Neural progenitor cell (in vitro differentiated cells): ENCODE measurements at regions not wholly inside any gene's neighbourhood (a gene's known extent, or its start where the extent isn't known, plus 50 kb on each side); places are given as distances from the start of the nearest gene placed in this dataset.

Experiments used
- DNase-seq: peaks from one replicate; pipeline ENCODE4 v3.0.0-alpha.2; 2016; ENCODE audit warnings: low spot score
- H2AFZ ChIP-seq: fragments of 200-600 bp; sonication (generic); replicated peaks from 2 replicates; pipeline ENCODE4 v1.6.1; 2016; ENCODE audit warnings: antibody characterized with exemption
- H3F3A ChIP-seq: fragments of 200-600 bp; sonication (generic); 2 replicates; pipeline ENCODE4 v1.6.1; 2016; ENCODE audit warnings: antibody characterized with exemption, low read depth
- H3K27ac ChIP-seq: fragments of 200-600 bp; sonication (generic); 2 replicates; pipeline ENCODE4 v1.5.1; 2016; ENCODE audit warnings: mild to moderate bottlenecking
- H3K27me3 ChIP-seq: fragments of 200-600 bp; sonication (generic); 2 replicates; pipeline ENCODE4 v1.6.1; 2016; ENCODE audit warnings: mild to moderate bottlenecking, moderate library complexity
- H3K36me3 ChIP-seq: fragments of 200-600 bp; sonication (generic); 2 replicates; pipeline ENCODE4 v1.5.1; 2016
- H3K4me1 ChIP-seq: fragments of 200-600 bp; sonication (generic); 2 replicates; pipeline ENCODE4 v1.6.1; 2016; ENCODE audit warnings: mixed run types
- H3K4me2 ChIP-seq: fragments of 200-600 bp; sonication (generic); 2 replicates; pipeline ENCODE4 v1.6.1; 2016
- H3K4me3 ChIP-seq: fragments of 200-600 bp; sonication (generic); 2 replicates; pipeline ENCODE4 v1.5.1; 2016
- H3K79me2 ChIP-seq: fragments of 200-600 bp; sonication (generic); 2 replicates; pipeline ENCODE4 v1.6.1; 2016; ENCODE audit warnings: low read depth
- H3K9ac ChIP-seq: fragments of 200-600 bp; sonication (generic); 2 replicates; pipeline ENCODE4 v1.6.1; 2016
- H3K9me3 ChIP-seq: fragments of 200-600 bp; sonication (generic); 2 replicates; pipeline ENCODE4 v1.5.1; 2016; ENCODE audit warnings: low read depth
- H4K20me1 ChIP-seq: fragments of 200-600 bp; sonication (generic); 2 replicates; pipeline ENCODE4 v1.6.1; 2016; ENCODE audit warnings: low read depth
- H3K27ac Mint-ChIP-seq: 3 replicates; pipeline ENCODE4 v1.8.0; 2021; ENCODE audit warnings: mixed read lengths
- H3K27me3 Mint-ChIP-seq: 2 replicates; pipeline ENCODE4 v1.8.0; 2022; ENCODE audit warnings: low read depth, mild to moderate bottlenecking, inconsistent platforms, moderate library complexity, mixed read lengths; ENCODE audit not compliant: insufficient read depth
- H3K36me3 Mint-ChIP-seq: 3 replicates; pipeline ENCODE4 v1.8.0; 2021; ENCODE audit warnings: mixed read lengths
- H3K4me1 Mint-ChIP-seq: 3 replicates; pipeline ENCODE4 v1.8.0; 2021; ENCODE audit warnings: mixed read lengths
- H3K4me3 Mint-ChIP-seq: 3 replicates; pipeline ENCODE4 v1.8.0; 2021; ENCODE audit warnings: mild to moderate bottlenecking, moderate library complexity, mixed read lengths
- H3K9me3 Mint-ChIP-seq: 3 replicates; pipeline ENCODE4 v1.8.0; 2020; ENCODE audit warnings: mixed read lengths
- EZH2 ChIP-seq: fragments of 200-600 bp; sonication (generic); IDR thresholded peaks from 2 replicates; pipeline ENCODE4 v1.6.1; 2017; ENCODE audit warnings: antibody characterized with exemption, mild to moderate bottlenecking, moderate library complexity
- EZH2phosphoT487 ChIP-seq: fragments of 200-600 bp; sonication (generic); IDR thresholded peaks from 2 replicates; pipeline ENCODE4 v1.6.1; 2017; ENCODE audit warnings: antibody characterized with exemption
- TF ChIP-seq, protein P1 (sequence below): fragments of 200-600 bp; sonication (generic); IDR thresholded peaks from 2 replicates; pipeline ENCODE4 v1.5.1; 2017; ENCODE audit warnings: antibody characterized with exemption, mild to moderate bottlenecking

DNA sequence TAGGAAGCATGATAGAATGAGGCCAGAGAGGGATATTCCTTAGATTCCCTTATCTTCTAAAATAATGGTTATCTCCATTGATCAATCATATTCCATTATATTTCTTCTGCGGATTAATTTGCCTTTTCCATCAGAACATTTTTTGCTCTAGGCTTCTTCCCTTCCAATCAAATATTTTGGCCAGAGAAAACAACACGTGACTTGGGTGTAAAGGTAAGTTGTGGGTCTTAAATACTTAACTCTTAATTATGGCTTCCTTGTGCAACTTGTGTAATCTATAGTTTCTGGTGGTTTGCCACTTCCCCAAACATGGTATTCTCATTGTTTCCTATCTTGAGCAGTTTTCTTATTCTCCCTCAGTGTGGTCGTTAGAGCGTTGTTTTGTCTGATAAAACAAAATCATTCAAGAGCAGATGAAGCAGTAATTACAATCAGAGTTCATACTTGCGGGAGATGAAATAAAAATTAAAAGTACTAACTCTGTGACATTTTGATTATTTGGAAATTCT is 889.3 kb downstream of the MAT2B start:
- Histone ChIP-seq H2AFZ (no peak overlapping the region), H3K4me3 (no peak overlapping the region), H3F3A (no peaks in the 10 kb centered on the region), H3K79me2 (no peaks in the 10 kb centered on the region), H3K27me3 (no peaks in the 10 kb centered on the region), H3K4me2 (no peak overlapping the region), H4K20me1 (no peaks in the 10 kb centered on the region), H3K9me3 (no peaks in the 10 kb centered on the region), H3K4me1 (peaks cover 9% of the 10 kb centered on the region), H3K9ac (no peak overlapping the region), H3K36me3 (no peaks in the 10 kb centered on the region), H3K27ac (no peak overlapping the region)
- Mint-ChIP-seq H3K4me1 (peaks cover 4% of the 10 kb centered on the region), H3K27ac (no peak overlapping the region), H3K9me3 (no peaks in the 10 kb centered on the region), H3K36me3 (no peaks in the 10 kb centered on the region), H3K27me3 (no peaks in the 10 kb centered on the region), H3K4me3 (no peak overlapping the region)
- TF ChIP-seq EZH2phosphoT487 (no peak), EZH2 (no peak)
- TF ChIP-seq, protein P1, sequence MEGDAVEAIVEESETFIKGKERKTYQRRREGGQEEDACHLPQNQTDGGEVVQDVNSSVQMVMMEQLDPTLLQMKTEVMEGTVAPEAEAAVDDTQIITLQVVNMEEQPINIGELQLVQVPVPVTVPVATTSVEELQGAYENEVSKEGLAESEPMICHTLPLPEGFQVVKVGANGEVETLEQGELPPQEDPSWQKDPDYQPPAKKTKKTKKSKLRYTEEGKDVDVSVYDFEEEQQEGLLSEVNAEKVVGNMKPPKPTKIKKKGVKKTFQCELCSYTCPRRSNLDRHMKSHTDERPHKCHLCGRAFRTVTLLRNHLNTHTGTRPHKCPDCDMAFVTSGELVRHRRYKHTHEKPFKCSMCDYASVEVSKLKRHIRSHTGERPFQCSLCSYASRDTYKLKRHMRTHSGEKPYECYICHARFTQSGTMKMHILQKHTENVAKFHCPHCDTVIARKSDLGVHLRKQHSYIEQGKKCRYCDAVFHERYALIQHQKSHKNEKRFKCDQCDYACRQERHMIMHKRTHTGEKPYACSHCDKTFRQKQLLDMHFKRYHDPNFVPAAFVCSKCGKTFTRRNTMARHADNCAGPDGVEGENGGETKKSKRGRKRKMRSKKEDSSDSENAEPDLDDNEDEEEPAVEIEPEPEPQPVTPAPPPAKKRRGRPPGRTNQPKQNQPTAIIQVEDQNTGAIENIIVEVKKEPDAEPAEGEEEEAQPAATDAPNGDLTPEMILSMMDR = no peak
- no peak for DNase-seq

DNA sequence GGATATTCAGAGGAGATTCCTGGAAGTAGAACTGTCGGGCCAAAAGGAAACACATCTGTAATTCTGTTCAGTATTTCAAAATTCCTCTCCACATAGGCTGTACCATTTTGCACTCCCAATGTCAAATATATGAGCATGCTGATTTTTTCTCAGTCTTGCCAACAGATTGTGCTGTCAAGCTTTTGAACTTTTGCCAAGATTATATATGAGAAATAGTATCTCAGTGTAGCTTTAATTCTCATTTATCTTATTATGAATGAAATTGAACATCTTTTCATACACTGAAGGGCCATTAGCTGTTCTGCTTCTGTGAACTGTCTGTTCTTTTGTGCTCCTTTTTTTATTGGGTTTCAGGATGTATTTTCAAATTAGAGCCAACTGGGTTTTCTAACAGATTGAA is 907.1 kb downstream of the MAT2B start:
- Histone ChIP-seq H3K79me2 (no peaks in the 10 kb centered on the region), H4K20me1 (no peaks in the 10 kb centered on the region), H3K9me3 (peaks cover 4% of the 10 kb centered on the region), H3F3A (no peaks in the 10 kb centered on the region), H3K9ac (no peak overlapping the region), H2AFZ (no peak overlapping the region), H3K27ac (no peak overlapping the region), H3K4me3 (no peak overlapping the region), H3K27me3 (no peaks in the 10 kb centered on the region), H3K36me3 (no peaks in the 10 kb centered on the region), H3K4me1 (no peaks in the 10 kb centered on the region), H3K4me2 (no peak overlapping the region)
- H3K4me3 Mint-ChIP-seq = no peak overlapping the region
- no peaks in the 10 kb centered on the region for H3K36me3 Mint-ChIP-seq
- TF ChIP-seq EZH2 = no peak
- no peak for TF ChIP-seq EZH2phosphoT487
- TF ChIP-seq, protein P1 = no peak
- no peaks in the 10 kb centered on the region for H3K4me1 Mint-ChIP-seq
- no peaks in the 10 kb centered on the region for H3K27me3 Mint-ChIP-seq
- DNase-seq = no peak
- no peak overlapping the region for H3K27ac Mint-ChIP-seq
- no peaks in the 10 kb centered on the region for H3K9me3 Mint-ChIP-seq

DNA sequence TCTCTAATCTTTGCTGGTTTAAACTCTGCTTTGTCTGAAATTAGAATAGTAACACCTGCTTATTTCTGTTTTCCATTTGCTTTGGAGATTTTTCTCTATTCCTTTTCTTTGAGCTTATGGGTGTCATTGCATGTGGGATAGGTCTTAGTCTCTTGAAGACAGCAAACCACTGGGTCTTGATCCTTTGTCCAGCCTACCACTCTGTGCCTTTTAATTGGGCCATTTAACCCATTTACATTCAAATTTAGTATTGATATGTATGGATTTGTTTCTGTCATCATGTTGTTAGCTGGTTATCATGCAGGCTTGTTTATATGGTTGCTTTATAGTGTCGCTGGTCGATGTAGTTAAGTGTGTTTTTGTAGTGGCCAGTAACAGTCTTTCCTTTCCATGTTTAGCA is 914.7 kb downstream of the MAT2B start:
- no peak overlapping the region for H2AFZ ChIP-seq
- H3K4me3 Mint-ChIP-seq = no peak overlapping the region
- H3K9me3 Mint-ChIP-seq = peaks cover 26% of the 10 kb centered on the region
- H3K79me2 ChIP-seq = no peaks in the 10 kb centered on the region
- no peaks in the 10 kb centered on the region for H3K4me1 ChIP-seq
- no peak overlapping the region for H3K4me2 ChIP-seq
- no peaks in the 10 kb centered on the region for H3K4me1 Mint-ChIP-seq
- no peak overlapping the region for H3K27ac ChIP-seq
- no peak overlapping the region for H3K9ac ChIP-seq
- H3F3A ChIP-seq = no peaks in the 10 kb centered on the region
- H3K9me3 ChIP-seq = no peaks in the 10 kb centered on the region
- no peak for DNase-seq
- no peak overlapping the region for H3K4me3 ChIP-seq
- no peak overlapping the region for H3K27ac Mint-ChIP-seq
- no peaks in the 10 kb centered on the region for H3K27me3 ChIP-seq
- H4K20me1 ChIP-seq = no peaks in the 10 kb centered on the region
- TF ChIP-seq EZH2phosphoT487 = no peak
- TF ChIP-seq EZH2 = no peak
- TF ChIP-seq, protein P1 = no peak
- no peaks in the 10 kb centered on the region for H3K36me3 ChIP-seq
- peaks cover 3% of the 10 kb centered on the region for H3K36me3 Mint-ChIP-seq
- H3K27me3 Mint-ChIP-seq = no peaks in the 10 kb centered on the region
